Neuronal stem cell (in vitro differentiated cells): ENCODE measurements at regions not wholly inside any gene's neighbourhood (a gene's known extent, or its start where the extent isn't known, plus 50 kb on each side); places are given as distances from the start of the nearest gene placed in this dataset.

Experiments
- DNase-seq: peaks from one replicate; pipeline ENCODE4 v3.0.0-alpha.2; 2013; ENCODE audit warnings: low spot score
- H2AFZ ChIP-seq: one replicate; pipeline ENCODE4 v1.6.1; 2013; ENCODE audit warnings: mild to moderate bottlenecking, low read length, inconsistent platforms
- H2AK5ac ChIP-seq: 2 replicates; pipeline ENCODE4 v1.6.1; 2013; ENCODE audit warnings: low read depth, mild to moderate bottlenecking, inconsistent platforms, low read length, moderate library complexity, mixed read lengths
- H2BK120ac ChIP-seq: 2 replicates; pipeline ENCODE4 v1.6.1; 2013; ENCODE audit warnings: low read depth, mild to moderate bottlenecking, inconsistent platforms, low read length, moderate library complexity, mixed read lengths
- H2BK12ac ChIP-seq: one replicate; pipeline ENCODE4 v1.6.1; 2013; ENCODE audit warnings: low read length, inconsistent platforms
- H2BK15ac ChIP-seq: 2 replicates; pipeline ENCODE4 v1.6.1; 2013; ENCODE audit warnings: mild to moderate bottlenecking, low read length, inconsistent platforms, mixed read lengths
- H2BK5ac ChIP-seq: one replicate; pipeline ENCODE4 v1.6.1; 2013; ENCODE audit warnings: inconsistent platforms, mild to moderate bottlenecking, low read length, moderate library complexity
- H3K14ac ChIP-seq: one replicate; pipeline ENCODE4 v1.6.1; 2013; ENCODE audit warnings: low read length, inconsistent platforms
- H3K18ac ChIP-seq: 2 replicates; pipeline ENCODE4 v1.6.1; 2013; ENCODE audit warnings: low read length, inconsistent platforms
- H3K23ac ChIP-seq: 2 replicates; pipeline ENCODE4 v1.6.1; 2013; ENCODE audit warnings: low read depth, mild to moderate bottlenecking, mixed read lengths, low read length, inconsistent platforms; ENCODE audit not compliant: poor library complexity
- H3K27ac ChIP-seq: replicated peaks from 3 replicates; pipeline ENCODE4 v1.5.1; 2013; ENCODE audit warnings: low read length, inconsistent platforms
- H3K27me3 ChIP-seq, 3 experiments: 2 replicates each; pipeline ENCODE4 v1.6.1; 2013; ENCODE audit warnings: low read length in 3 of 3, mild to moderate bottlenecking in 2 of 3, inconsistent platforms in 1 of 3, low read depth in 1 of 3, mixed read lengths in 1 of 3, moderate library complexity in 1 of 3; ENCODE audit not compliant: control insufficient read depth in 3 of 3, insufficient read depth in 3 of 3
- H3K36me3 ChIP-seq, 2 donors: replicated peaks in 1 of 2; 2 replicates each; pipeline ENCODE4 v1.6.1; 2013; ENCODE audit warnings: low read length in 2 of 2; ENCODE audit not compliant: control insufficient read depth in 2 of 2, insufficient read depth in 2 of 2
- H3K4ac ChIP-seq: 2 replicates; pipeline ENCODE4 v1.6.1; 2013; ENCODE audit warnings: inconsistent platforms, mild to moderate bottlenecking, low read length, moderate library complexity
- H3K4me1 ChIP-seq, 2 donors: 1 replicate in 1 of 2; 2 replicates in 1 of 2; pipeline ENCODE4 v1.6.1; 2013; ENCODE audit warnings: low read length in 2 of 2, low read depth in 1 of 2; ENCODE audit not compliant: control insufficient read depth in 2 of 2, insufficient read depth in 1 of 2
- H3K4me2 ChIP-seq: one replicate; pipeline ENCODE4 v1.6.1; 2013; ENCODE audit warnings: mild to moderate bottlenecking, low read length, inconsistent platforms; ENCODE audit not compliant: insufficient read depth, poor library complexity, severe bottlenecking
- H3K4me3 ChIP-seq, 2 donors: 2 replicates each; pipeline ENCODE4 v1.5.1; 2013; ENCODE audit warnings: low read length in 2 of 2, mild to moderate bottlenecking in 2 of 2, inconsistent platforms in 1 of 2, moderate library complexity in 1 of 2
- H3K79me1 ChIP-seq: one replicate; pipeline ENCODE4 v1.6.1; 2013; ENCODE audit warnings: low read depth, mild to moderate bottlenecking, inconsistent platforms, low read length, moderate library complexity
- H3K9ac ChIP-seq: one replicate; pipeline ENCODE4 v1.6.1; 2013; ENCODE audit warnings: mild to moderate bottlenecking, low read depth, low read length, inconsistent platforms; ENCODE audit not compliant: poor library complexity
- H3K9me3 ChIP-seq, 2 donors: replicated peaks in 1 of 2; 2 replicates each; pipeline versions ENCODE3 to v1.6.1; 2013; ENCODE audit warnings: low read length in 2 of 2, mild to moderate bottlenecking in 2 of 2, inconsistent platforms in 1 of 2, low read depth in 1 of 2, mixed read lengths in 1 of 2, moderate library complexity in 1 of 2; ENCODE audit not compliant: control insufficient read depth in 2 of 2, insufficient read depth in 1 of 2
- H4K8ac ChIP-seq: one replicate; pipeline ENCODE4 v1.6.1; 2013; ENCODE audit warnings: low read depth, mild to moderate bottlenecking, inconsistent platforms, low read length, moderate library complexity
- H4K91ac ChIP-seq: one replicate; pipeline ENCODE4 v1.6.1; 2013; ENCODE audit warnings: low read length, low read depth, mild to moderate bottlenecking, inconsistent platforms; ENCODE audit not compliant: poor library complexity
- WGBS, 2 donors: extraction: QIAGEN DNeasy Blood & Tissue Kit; methylation state at CpG; one replicate each; pipeline ENCODE4 v1.1.7; 2013; ENCODE audit warnings: missing lambda C conversion rate in 2 of 2, mixed read lengths in 1 of 2; ENCODE audit not compliant: insufficient read length in 2 of 2, insufficient replicate concordance in 1 of 2; ENCODE audit errors: extremely low coverage in 2 of 2; 5-methylcytosine and 5-hydroxymethylcytosine counted together

DNA sequence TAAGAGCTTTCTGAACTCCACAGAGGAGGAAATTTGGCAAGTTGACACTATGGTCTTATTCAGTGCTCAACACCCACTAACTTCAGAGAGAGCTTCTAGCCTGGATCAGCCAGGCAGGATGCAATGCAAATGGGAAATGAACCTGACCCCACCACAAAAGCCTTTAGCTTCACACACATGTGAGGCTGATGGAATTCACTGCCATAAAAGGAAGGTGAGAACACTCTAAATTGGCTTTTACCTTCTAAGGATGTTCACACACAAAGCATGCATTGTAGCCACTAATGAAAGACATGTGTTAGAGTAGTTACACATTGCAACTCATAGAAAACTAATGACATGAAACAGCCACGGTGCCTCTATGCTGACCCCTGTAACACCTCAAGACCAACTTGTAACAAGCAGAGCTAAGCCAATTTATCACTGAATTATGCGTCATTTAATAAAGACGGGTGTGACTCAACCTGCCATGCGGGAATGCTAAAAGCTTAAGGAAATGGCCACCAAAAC lies 262.1 kb downstream of the HACE1 start:
- H4K91ac ChIP-seq: no peak overlapping the region
- H3K9ac ChIP-seq: no peak overlapping the region

DNA sequence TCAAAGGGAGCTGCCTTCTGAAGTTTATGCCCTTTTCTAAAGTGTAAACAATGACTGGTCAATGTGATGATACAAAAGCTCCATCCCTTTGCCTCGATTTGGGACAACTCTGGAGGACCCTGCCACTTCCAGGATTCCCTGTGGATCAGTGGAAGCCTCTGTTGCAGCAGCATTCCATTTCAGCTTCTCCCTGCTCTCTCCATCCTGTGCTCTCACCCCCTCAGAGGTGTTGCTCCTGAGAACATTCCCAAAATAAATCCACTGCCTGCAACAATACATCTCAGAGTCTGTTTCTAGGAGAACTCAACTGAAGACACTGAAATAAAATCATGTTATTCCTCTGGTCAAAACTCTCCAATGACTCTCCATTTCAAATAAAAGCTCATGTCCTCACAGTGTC lies 263.6 kb downstream of the HACE1 start:
- Histone ChIP-seq H2AFZ (no peak overlapping the region), H2BK5ac (no peak overlapping the region), H3K14ac (no peak overlapping the region), H3K9me3 (no peaks in the 10 kb centered on the region), H3K79me1 (no peaks in the 10 kb centered on the region), H4K8ac (no peak overlapping the region), H3K4me1 (peaks cover 3 to 7% of the 10 kb centered on the region in 2 donors), H3K36me3 (no peaks in the 10 kb centered on the region), H2BK12ac (no peak overlapping the region), H3K18ac (no peak overlapping the region), H2AK5ac (no peak overlapping the region), H3K4ac (no peak overlapping the region), H2BK15ac (no peak overlapping the region), H3K23ac (no peak overlapping the region), H3K27me3 (no peaks in the 10 kb centered on the region), H3K9ac (no peak overlapping the region), H3K4me3 (no peak overlapping the region), H3K4me2 (no peak overlapping the region), H3K27ac (no peak overlapping the region), H2BK120ac (no peak overlapping the region), H4K91ac (no peak overlapping the region)
- no CpG with 5 or more reads among the region's 1 CpG for WGBS, 2 donors
- DNase-seq: no peak

More for the DNA sequence above, 262.1 kb downstream of the HACE1 start:
- no peak overlapping the region for H2BK120ac ChIP-seq
- no peak overlapping the region for H2AFZ ChIP-seq
- no CpG with 5 or more reads among the region's 4 CpGs for WGBS, 2 donors
- H3K18ac ChIP-seq: no peak overlapping the region
- H3K27ac ChIP-seq: no peak overlapping the region
- H2BK15ac ChIP-seq: no peak overlapping the region
- H3K27me3 ChIP-seq: no peaks in the 10 kb centered on the region
- H3K79me1 ChIP-seq: no peaks in the 10 kb centered on the region
- no peak overlapping the region for H3K4ac ChIP-seq
- no peak overlapping the region for H4K8ac ChIP-seq
- peaks cover 0 to 3% of the 10 kb centered on the region in 2 donors for H3K4me1 ChIP-seq
- no peaks in the 10 kb centered on the region for H3K9me3 ChIP-seq
- no peak overlapping the region for H3K4me2 ChIP-seq
- no peak overlapping the region for H2BK12ac ChIP-seq
- H3K23ac ChIP-seq: no peak overlapping the region
- no peaks in the 10 kb centered on the region for H3K36me3 ChIP-seq
- no peak for DNase-seq
- no peak overlapping the region for H2BK5ac ChIP-seq
- no peak overlapping the region for H3K14ac ChIP-seq
- no peak overlapping the region for H2AK5ac ChIP-seq
- no peak overlapping the region for H3K4me3 ChIP-seq

DNA sequence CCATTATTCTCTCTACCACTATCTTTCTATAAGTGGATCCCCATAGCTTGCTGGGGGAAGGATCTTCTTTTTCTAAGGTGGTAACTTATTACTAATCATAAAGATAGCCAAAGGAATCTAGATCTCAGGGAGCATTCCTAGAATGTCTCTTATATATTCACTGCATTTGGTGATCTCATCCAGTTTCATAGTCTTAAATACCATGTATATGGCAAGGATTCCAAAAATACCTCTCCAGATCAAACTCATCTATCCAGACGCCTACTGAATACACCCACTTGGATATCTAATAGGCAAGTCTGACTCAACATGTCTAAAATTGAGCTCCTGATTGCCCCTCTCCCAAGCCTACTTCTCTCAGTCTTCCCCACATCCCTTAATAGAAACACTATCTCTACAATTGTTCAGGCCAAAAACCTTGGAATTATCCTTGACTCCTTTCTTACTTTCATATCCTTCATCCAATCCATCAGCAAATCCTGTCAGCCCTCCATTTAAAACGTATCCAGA lies 264.4 kb downstream of the HACE1 start:
- no peak overlapping the region for H2BK12ac ChIP-seq
- H3K79me1 ChIP-seq: no peaks in the 10 kb centered on the region
- H3K4me2 ChIP-seq: no peak overlapping the region
- H4K91ac ChIP-seq: no peak overlapping the region
- no peak overlapping the region for H3K18ac ChIP-seq
- H4K8ac ChIP-seq: no peak overlapping the region
- no peaks in the 10 kb centered on the region for H3K9me3 ChIP-seq
- H2BK15ac ChIP-seq: no peak overlapping the region
- H3K4me3 ChIP-seq: no peak overlapping the region
- H2BK5ac ChIP-seq: no peak overlapping the region
- no peak overlapping the region for H3K14ac ChIP-seq
- no peak overlapping the region for H2BK120ac ChIP-seq
- no peak overlapping the region for H3K4ac ChIP-seq
- H3K27ac ChIP-seq: no peak overlapping the region
- H3K27me3 ChIP-seq: no peaks in the 10 kb centered on the region
- no peak overlapping the region for H3K9ac ChIP-seq
- H2AFZ ChIP-seq: no peak overlapping the region
- H3K4me1 ChIP-seq: peaks cover 3 to 8% of the 10 kb centered on the region in 2 donors
- DNase-seq: no peak
- H3K36me3 ChIP-seq: no peaks in the 10 kb centered on the region
- H3K23ac ChIP-seq: no peak overlapping the region
- H2AK5ac ChIP-seq: no peak overlapping the region
- no CpG with 5 or more reads among the region's 2 CpGs for WGBS, 2 donors

DNA sequence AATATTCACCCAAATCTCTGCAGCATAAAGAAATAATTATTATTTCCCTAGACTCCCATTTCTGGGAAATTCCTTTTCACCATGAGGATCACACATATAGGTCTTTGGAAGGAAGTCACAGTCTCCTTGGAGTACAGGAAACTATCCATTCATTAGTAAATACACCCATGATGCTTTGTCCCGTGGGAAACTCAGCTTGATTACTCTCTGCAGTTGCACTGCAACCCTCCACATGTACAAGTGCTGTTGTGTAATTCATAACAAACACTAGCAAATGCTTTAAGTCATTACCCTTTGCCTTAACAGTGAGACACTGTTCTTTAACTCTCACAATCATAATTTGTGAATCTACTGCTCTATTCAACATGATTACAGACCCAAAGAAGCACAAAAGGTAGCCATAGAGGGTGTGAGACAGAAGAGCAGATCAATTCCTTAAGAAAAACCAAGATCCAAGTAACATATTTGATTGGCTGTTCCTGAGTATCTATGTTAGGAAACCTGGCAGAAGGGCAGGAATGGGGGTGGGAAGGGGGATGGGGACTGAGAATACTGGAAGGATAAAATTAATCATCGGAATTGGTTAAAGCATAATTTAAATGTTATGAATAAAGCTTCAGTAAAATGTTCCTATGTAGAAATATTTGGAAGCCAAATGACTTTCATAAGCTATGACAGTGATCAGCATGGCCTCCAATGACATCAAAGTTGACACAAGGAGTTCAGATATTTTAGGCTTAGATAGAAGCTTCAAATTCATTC lies 268.0 kb downstream of the HACE1 start:
- no peak overlapping the region for H2BK120ac ChIP-seq
- H4K91ac ChIP-seq: no peak overlapping the region
- H3K4me1 ChIP-seq: peaks cover 0 to 8% of the 10 kb centered on the region in 2 donors
- no peak overlapping the region for H3K14ac ChIP-seq
- H3K9ac ChIP-seq: no peak overlapping the region
- no peak for DNase-seq
- WGBS, 2 donors: no CpG with 5 or more reads among the region's 2 CpGs
- H3K4me2 ChIP-seq: no peak overlapping the region
- no peak overlapping the region for H3K18ac ChIP-seq
- no peak overlapping the region for H3K4me3 ChIP-seq
- H2BK12ac ChIP-seq: no peak overlapping the region
- no peaks in the 10 kb centered on the region for H3K27me3 ChIP-seq
- no peaks in the 10 kb centered on the region for H3K79me1 ChIP-seq
- no peaks in the 10 kb centered on the region for H3K36me3 ChIP-seq
- no peaks in the 10 kb centered on the region for H3K9me3 ChIP-seq
- H4K8ac ChIP-seq: no peak overlapping the region
- H2AK5ac ChIP-seq: no peak overlapping the region
- H3K4ac ChIP-seq: no peak overlapping the region
- H2AFZ ChIP-seq: peak overlapping the region; percentile 74
- H2BK15ac ChIP-seq: no peak overlapping the region
- H3K23ac ChIP-seq: no peak overlapping the region
- H3K27ac ChIP-seq: no peak overlapping the region
- no peak overlapping the region for H2BK5ac ChIP-seq
